Endothelial cell of umbilical vein (primary cell): ENCODE measurements at regions not wholly inside any gene's neighbourhood (a gene's known extent, or its start where the extent isn't known, plus 50 kb on each side); places are given as distances from the start of the nearest gene placed in this dataset.

Source experiments
- BruUV-seq: library from RNA; stranded (reverse); fragments of 400-500 nt; replicated peaks from 2 replicates; lab custom pipeline; 2021; lab: Mats Ljungman, UMichigan
- CTCF ChIA-PET: fragments of 300-600, 350-600 bp; sonication (Branson Sonifier 250); formaldehyde crosslinking; loops from one replicate; lab custom pipeline; 2021; ENCODE audit warnings: antibody characterized with exemption, inconsistent platforms; lab: Charles Lee
- POLR2A ChIA-PET: fragments of 300-600, 350-600 bp; sonication (Branson Sonifier 250); formaldehyde crosslinking; loops from one replicate; lab custom pipeline; 2021; ENCODE audit warnings: antibody characterized with exemption, inconsistent platforms; lab: Charles Lee
- DNase-seq: peaks from one replicate; pipeline ENCODE4 v3.0.0-alpha.2; 2011; ENCODE audit warnings: low read depth, low spot score
- FAIRE-seq: peaks from 2 replicates; lab custom pipeline; 2011; peaks lifted over from hg19 to GRCh38; lab: Jason Lieb, UNC
- H2AFZ ChIP-seq: 2 replicates; pipeline ENCODE4 v1.6.0; 2012; ENCODE audit warnings: low read depth, low read length, control low read depth, inconsistent platforms
- H3K27ac ChIP-seq: 2 replicates; pipeline ENCODE4 v1.5.1; 2011; ENCODE audit warnings: low read depth, mild to moderate bottlenecking, control low read depth, low read length, moderate library complexity; ENCODE audit not compliant: insufficient read depth
- H3K27me3 ChIP-seq, 2 experiments: 2 replicates each; pipeline versions ENCODE4 v1.6.0 to v1.6.1; 2011; ENCODE audit warnings: low read length in 2 of 2, mixed read lengths in 1 of 2; ENCODE audit not compliant: control insufficient read depth in 2 of 2, insufficient read depth in 2 of 2
- H3K36me3 ChIP-seq, 2 experiments: 2 replicates in 1 of 2; 3 replicates in 1 of 2; pipeline ENCODE4 v1.5.1; 2011; ENCODE audit warnings: low read length in 2 of 2, mild to moderate bottlenecking in 1 of 2, moderate library complexity in 1 of 2; ENCODE audit not compliant: control insufficient read depth in 2 of 2, insufficient read depth in 2 of 2; ENCODE audit errors: extremely low read depth in 1 of 2
- H3K4me1 ChIP-seq: 3 replicates; pipeline ENCODE4 v1.5.1; 2011; ENCODE audit warnings: mild to moderate bottlenecking, low read length; ENCODE audit not compliant: control insufficient read depth, insufficient read depth; ENCODE audit errors: extremely low read depth
- H3K4me2 ChIP-seq: 2 replicates; pipeline ENCODE4 v1.6.1; 2011; ENCODE audit warnings: low read length, control low read depth, mixed read lengths; ENCODE audit not compliant: insufficient read depth
- H3K4me3 ChIP-seq, 3 experiments: fragments of 200-600 bp in 1 of 3; sonication (generic), shearing (Covaris generic) in 1 of 3; replicated peaks in 1 of 3; 2 replicates each; pipeline ENCODE4 v1.5.1; 2011 to 2016; ENCODE audit warnings: control low read depth in 3 of 3, low read length in 3 of 3, mild to moderate bottlenecking in 2 of 3, inconsistent platforms in 1 of 3, low read depth in 1 of 3, moderate library complexity in 1 of 3; ENCODE audit not compliant: insufficient read depth in 1 of 3
- H3K79me2 ChIP-seq: 2 replicates; pipeline ENCODE4 v1.6.0; 2012; ENCODE audit warnings: low read length, inconsistent platforms; ENCODE audit not compliant: control insufficient read depth, insufficient read depth
- H3K9ac ChIP-seq: replicated peaks from 2 replicates; pipeline ENCODE3; 2011; ENCODE audit warnings: low read length, control low read depth; ENCODE audit not compliant: insufficient read depth; ENCODE audit errors: extremely low read depth
- H3K9me1 ChIP-seq: replicated peaks from 3 replicates; pipeline ENCODE4 v1.6.0; 2011; ENCODE audit warnings: mild to moderate bottlenecking, low read length; ENCODE audit not compliant: control insufficient read depth, insufficient read depth; ENCODE audit errors: extremely low read depth
- H3K9me3 ChIP-seq: replicated peaks from 2 replicates; pipeline ENCODE4 v1.5.1; 2012; ENCODE audit warnings: low read length, inconsistent platforms; ENCODE audit not compliant: control insufficient read depth, insufficient read depth
- H4K20me1 ChIP-seq: replicated peaks from 2 replicates; pipeline ENCODE3; 2011; ENCODE audit warnings: mild to moderate bottlenecking, low read length; ENCODE audit not compliant: control insufficient read depth, insufficient read depth; ENCODE audit errors: extremely low read depth
- EZH2 ChIP-seq: IDR thresholded peaks from 2 replicates; pipeline ENCODE4 v1.6.1; 2012; ENCODE audit warnings: borderline replicate concordance, low read depth, mild to moderate bottlenecking, moderate library complexity, low read length, inconsistent platforms; ENCODE audit not compliant: severe bottlenecking
- FOS ChIP-seq: IDR thresholded peaks from 2 replicates; pipeline ENCODE4 v1.6.1; 2011; ENCODE audit warnings: mild to moderate bottlenecking, low read length, moderate library complexity, borderline replicate concordance; ENCODE audit not compliant: insufficient read depth
- GATA2 ChIP-seq: IDR thresholded peaks from 2 replicates; pipeline ENCODE4 v1.7.0; 2011; ENCODE audit warnings: low read depth, mild to moderate bottlenecking, moderate library complexity, mixed read lengths, low read length; ENCODE audit not compliant: insufficient read length, insufficient read depth
- JUN ChIP-seq: IDR thresholded peaks from 2 replicates; pipeline ENCODE4 v1.6.1; 2011; ENCODE audit warnings: borderline replicate concordance, low read depth; ENCODE audit not compliant: insufficient read length, insufficient read depth
- MYC ChIP-seq: IDR thresholded peaks from one replicate; pipeline ENCODE4 v1.6.1; 2011; ENCODE audit warnings: mild to moderate bottlenecking, low read depth, low read length
- POLR2A ChIP-seq: IDR thresholded peaks from 2 replicates; pipeline ENCODE4 v1.6.1; 2012; ENCODE audit warnings: low read depth, mild to moderate bottlenecking, control low read depth, low read length
- POLR2AphosphoS5 ChIP-seq: IDR thresholded peaks from 2 replicates; pipeline ENCODE4 v1.6.1; 2012; ENCODE audit warnings: low read depth, mild to moderate bottlenecking, control low read depth, low read length, moderate library complexity; ENCODE audit not compliant: insufficient read depth
- dilution Hi-C: fragments of 300-500 bp; cut with MboI; formaldehyde crosslinking; loops from one replicate; pipeline ENCODE4 v1.15.0; 2019; ENCODE audit warnings: low sequenced_read_pairs; ENCODE audit not compliant: extremely low pct_ligation_motif_present
- intact Hi-C: fragments of 100-400 bp; cut with micrococcal nuclease; formaldehyde crosslinking; loops from one replicate; pipeline ENCODE4 v1.10.0; 2022
- TF ChIP-seq, protein P1 (sequence below), 2 donors: IDR thresholded peaks; 1 replicate in 1 of 2; 2 replicates in 1 of 2; pipeline ENCODE4 v1.5.1; 2011; ENCODE audit warnings: low read length in 2 of 2, mild to moderate bottlenecking in 2 of 2, moderate library complexity in 2 of 2, control low read depth in 1 of 2, inconsistent platforms in 1 of 2, low read depth in 1 of 2; ENCODE audit not compliant: insufficient read depth in 1 of 2; ENCODE audit errors: extremely low read depth in 1 of 2
- TF ChIP-seq, protein P2 (sequence below): IDR thresholded peaks from 2 replicates; pipeline ENCODE4 v1.6.1; 2011; ENCODE audit not compliant: insufficient read depth, insufficient read length

DNA sequence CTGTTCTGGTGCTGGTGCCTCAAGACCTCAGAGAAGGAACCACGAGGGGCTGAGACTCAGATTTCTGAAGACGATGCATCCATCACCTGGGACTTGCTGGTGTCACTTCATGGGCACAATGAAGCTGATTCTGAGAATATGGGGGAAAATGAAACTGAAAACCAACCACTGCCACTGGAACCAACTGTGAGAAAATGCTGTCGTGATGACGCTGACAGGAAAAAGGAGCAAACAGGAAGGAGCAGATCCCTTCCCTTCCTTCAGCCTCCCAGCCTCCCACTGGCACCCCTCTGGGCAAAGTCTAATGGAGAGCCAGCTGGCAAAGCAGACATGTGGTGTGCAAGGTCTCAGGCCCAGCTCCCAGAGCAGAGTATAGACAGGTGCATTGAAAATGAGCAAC is 109.7 kb downstream of the FOXI3 start:
- H3K27ac ChIP-seq: no peak overlapping the region
- intact Hi-C loops: no loop called here
- H3K27me3 ChIP-seq: no peaks in the 10 kb centered on the region
- no peaks in the 10 kb centered on the region for H3K9me1 ChIP-seq
- no peaks in the 10 kb centered on the region for H3K79me2 ChIP-seq
- no TSS peak for BruUV-seq
- H4K20me1 ChIP-seq: no peaks in the 10 kb centered on the region
- dilution Hi-C loops: no loop called here
- no peak overlapping the region for H3K4me3 ChIP-seq
- FAIRE-seq (no peak), DNase-seq (no peak)
- TF ChIP-seq MYC (no peak), POLR2AphosphoS5 (no peak), GATA2 (no peak), JUN (no peak), POLR2A (no peak), FOS (no peak), EZH2 (no peak)
- TF ChIP-seq, protein P1, sequence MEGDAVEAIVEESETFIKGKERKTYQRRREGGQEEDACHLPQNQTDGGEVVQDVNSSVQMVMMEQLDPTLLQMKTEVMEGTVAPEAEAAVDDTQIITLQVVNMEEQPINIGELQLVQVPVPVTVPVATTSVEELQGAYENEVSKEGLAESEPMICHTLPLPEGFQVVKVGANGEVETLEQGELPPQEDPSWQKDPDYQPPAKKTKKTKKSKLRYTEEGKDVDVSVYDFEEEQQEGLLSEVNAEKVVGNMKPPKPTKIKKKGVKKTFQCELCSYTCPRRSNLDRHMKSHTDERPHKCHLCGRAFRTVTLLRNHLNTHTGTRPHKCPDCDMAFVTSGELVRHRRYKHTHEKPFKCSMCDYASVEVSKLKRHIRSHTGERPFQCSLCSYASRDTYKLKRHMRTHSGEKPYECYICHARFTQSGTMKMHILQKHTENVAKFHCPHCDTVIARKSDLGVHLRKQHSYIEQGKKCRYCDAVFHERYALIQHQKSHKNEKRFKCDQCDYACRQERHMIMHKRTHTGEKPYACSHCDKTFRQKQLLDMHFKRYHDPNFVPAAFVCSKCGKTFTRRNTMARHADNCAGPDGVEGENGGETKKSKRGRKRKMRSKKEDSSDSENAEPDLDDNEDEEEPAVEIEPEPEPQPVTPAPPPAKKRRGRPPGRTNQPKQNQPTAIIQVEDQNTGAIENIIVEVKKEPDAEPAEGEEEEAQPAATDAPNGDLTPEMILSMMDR (IDR thresholded peaks at IDR 0.05; ENCODE audit: extremely low read depth in 1 of 2, insufficient read depth in 1 of 2, low read depth in 1 of 2, low read length in 2 of 2): no peak
- TF ChIP-seq, protein P2, sequence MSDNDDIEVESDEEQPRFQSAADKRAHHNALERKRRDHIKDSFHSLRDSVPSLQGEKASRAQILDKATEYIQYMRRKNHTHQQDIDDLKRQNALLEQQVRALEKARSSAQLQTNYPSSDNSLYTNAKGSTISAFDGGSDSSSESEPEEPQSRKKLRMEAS: no peak
- no peaks in the 10 kb centered on the region for H3K36me3 ChIP-seq
- CTCF ChIA-PET: no interaction called here
- H3K9ac ChIP-seq: no peak overlapping the region
- no peaks in the 10 kb centered on the region for H3K4me1 ChIP-seq
- H2AFZ ChIP-seq: no peak overlapping the region
- H3K9me3 ChIP-seq: no peaks in the 10 kb centered on the region
- POLR2A ChIA-PET: no interaction called here
- H3K4me2 ChIP-seq: no peak overlapping the region
